D721Med (cell line): ENCODE measurements at regions not wholly inside any gene's neighbourhood (a gene's known extent, or its start where the extent isn't known, plus 50 kb on each side); places are given as distances from the start of the nearest gene placed in this dataset.

Experiments
- DNase-seq: peaks from one replicate; pipeline ENCODE4 v3.0.0; 2011; ENCODE audit warnings: low spot score; ENCODE audit not compliant: insufficient read length
- FAIRE-seq: peaks from 2 replicates; lab custom pipeline; 2011; peaks lifted over from hg19 to GRCh38; lab: Jason Lieb, UNC
- TF ChIP-seq, protein P1 (sequence below): IDR thresholded peaks from 2 replicates; pipeline ENCODE4 v1.5.1; 2012; ENCODE audit warnings: mild to moderate bottlenecking, control low read depth; ENCODE audit not compliant: insufficient read depth; ENCODE audit errors: missing control alignments

GRCh38 chr2:153787612-153788011 lies 84.1 kb upstream of the GALNT13 start:
- FAIRE-seq (no peak), DNase-seq (no peak)
- TF ChIP-seq, protein P1, sequence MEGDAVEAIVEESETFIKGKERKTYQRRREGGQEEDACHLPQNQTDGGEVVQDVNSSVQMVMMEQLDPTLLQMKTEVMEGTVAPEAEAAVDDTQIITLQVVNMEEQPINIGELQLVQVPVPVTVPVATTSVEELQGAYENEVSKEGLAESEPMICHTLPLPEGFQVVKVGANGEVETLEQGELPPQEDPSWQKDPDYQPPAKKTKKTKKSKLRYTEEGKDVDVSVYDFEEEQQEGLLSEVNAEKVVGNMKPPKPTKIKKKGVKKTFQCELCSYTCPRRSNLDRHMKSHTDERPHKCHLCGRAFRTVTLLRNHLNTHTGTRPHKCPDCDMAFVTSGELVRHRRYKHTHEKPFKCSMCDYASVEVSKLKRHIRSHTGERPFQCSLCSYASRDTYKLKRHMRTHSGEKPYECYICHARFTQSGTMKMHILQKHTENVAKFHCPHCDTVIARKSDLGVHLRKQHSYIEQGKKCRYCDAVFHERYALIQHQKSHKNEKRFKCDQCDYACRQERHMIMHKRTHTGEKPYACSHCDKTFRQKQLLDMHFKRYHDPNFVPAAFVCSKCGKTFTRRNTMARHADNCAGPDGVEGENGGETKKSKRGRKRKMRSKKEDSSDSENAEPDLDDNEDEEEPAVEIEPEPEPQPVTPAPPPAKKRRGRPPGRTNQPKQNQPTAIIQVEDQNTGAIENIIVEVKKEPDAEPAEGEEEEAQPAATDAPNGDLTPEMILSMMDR, result no peak

DNA sequence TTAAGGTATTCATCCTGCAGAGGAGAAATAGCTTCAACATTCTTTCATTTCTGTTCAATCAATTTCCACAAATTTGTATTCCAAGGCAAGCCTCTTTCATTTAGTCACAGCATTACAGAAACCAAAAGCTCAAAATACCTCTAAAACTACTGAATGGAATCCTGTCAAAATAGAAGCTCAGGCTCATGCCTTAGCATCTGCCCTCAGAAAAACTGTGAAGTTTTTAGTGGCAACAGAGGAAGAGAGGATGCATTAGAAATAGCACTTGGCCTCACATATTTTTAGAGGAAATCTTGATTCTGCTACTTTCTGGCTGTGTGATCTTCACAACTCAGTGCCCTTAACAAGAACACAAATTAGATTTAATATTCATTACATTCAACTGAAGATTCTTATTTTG lies 69.1 kb upstream of the GALNT13 start:
- TF ChIP-seq, protein P1, result no peak
- DNase-seq (no peak), FAIRE-seq (no peak)

DNA sequence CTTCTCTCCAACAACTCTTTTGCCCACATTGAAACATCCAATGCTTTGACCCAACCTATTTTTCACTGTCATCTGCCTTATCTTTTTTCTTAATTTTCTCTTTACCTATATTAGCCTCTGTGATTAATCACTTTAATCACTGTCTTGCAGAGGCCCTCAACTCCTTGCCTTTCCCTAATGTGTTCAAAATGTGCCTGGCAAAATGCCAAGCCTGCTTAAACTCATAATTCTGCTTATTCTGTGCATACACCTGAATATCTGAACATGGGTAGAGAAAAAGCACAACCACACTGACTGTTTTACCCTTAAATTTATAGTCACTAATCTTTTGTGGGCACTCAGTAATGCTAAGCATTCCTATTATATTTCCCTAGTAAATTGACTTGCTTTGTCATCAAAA lies 63.0 kb upstream of the GALNT13 start:
- DNase-seq (no peak), FAIRE-seq (no peak)
- TF ChIP-seq, protein P1, result no peak

GRCh38 chr2:153811516-153811915 lies 60.2 kb upstream of the GALNT13 start:
- DNase-seq (no peak), FAIRE-seq (no peak)
- TF ChIP-seq, protein P1, result no peak

DNA sequence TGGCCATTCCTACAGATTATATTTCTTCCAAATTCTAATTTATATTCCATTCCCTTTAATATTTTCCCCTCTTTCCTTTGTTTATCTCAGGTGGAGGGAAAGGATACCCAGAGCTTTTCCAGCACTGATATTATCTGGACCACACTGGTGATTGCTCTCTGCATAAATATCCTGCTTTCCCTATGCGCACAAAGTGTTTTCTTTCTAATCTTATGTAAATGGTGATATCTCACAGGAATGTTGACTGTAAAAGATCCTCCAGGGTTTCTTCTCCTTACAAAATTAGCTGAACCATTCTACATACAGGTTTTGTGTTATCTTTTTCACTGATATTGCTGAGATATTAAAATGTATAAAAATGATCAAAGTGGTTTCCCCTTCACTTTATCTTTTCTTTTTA lies 59.1 kb upstream of the GALNT13 start:
- DNase-seq (no peak), FAIRE-seq (no peak)
- TF ChIP-seq, protein P1, result no peak

- TF ChIP-seq, protein P1, result no peak
- no peak for DNase-seq
- no peak for FAIRE-seq
Observed at GRCh38 chr2:153818242-153818641, 53.5 kb upstream of the GALNT13 start.

DNA sequence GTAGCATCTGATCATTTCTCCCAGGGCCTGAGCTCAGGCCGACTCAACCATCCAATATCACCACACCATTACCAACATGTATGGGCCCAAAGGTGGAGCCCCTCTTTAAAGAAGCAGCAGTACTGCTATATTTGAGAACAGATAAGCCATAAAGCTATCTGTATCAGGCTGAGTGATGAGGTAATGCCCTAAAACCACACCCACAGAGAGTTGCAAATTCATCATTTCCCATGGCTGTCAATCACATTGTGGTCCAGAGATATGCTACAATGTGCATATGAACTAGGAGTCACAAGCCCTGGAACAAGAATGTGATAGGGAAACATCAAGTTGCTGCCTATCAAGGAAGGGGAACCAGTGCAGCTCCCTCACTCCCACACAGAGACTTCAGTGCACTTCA lies 52.6 kb upstream of the GALNT13 start:
- no peak for DNase-seq
- no peak for FAIRE-seq
- TF ChIP-seq, protein P1, result no peak
